H1 (cell line): ENCODE measurements at regions not wholly inside any gene's neighbourhood (a gene's known extent, or its start where the extent isn't known, plus 50 kb on each side); places are given as distances from the start of the nearest gene placed in this dataset.

Experiments
- BACH1 ChIP-seq: IDR thresholded peaks from 2 replicates; pipeline ENCODE4 v1.6.1; 2012; ENCODE audit warnings: low read length, improper control_type of control experiment
- BCL11A ChIP-seq, 2 experiments: IDR thresholded peaks; one replicate each; pipeline ENCODE4 v1.6.1; 2011; ENCODE audit warnings: low read depth in 2 of 2, low read length in 2 of 2, mild to moderate bottlenecking in 2 of 2
- CTBP2 ChIP-seq: IDR thresholded peaks from 2 replicates; pipeline ENCODE4 v1.7.0; 2011; ENCODE audit warnings: borderline replicate concordance, mild to moderate bottlenecking, moderate library complexity, mixed read lengths, low read length; ENCODE audit not compliant: insufficient read depth, insufficient read length
- EZH2 ChIP-seq: fragments of 200-600 bp; sonication (generic); IDR thresholded peaks from 2 replicates; pipeline ENCODE4 v1.7.1; 2012; ENCODE audit warnings: low read depth, mild to moderate bottlenecking, moderate library complexity, low read length, inconsistent platforms; ENCODE audit not compliant: severe bottlenecking
- KDM5A ChIP-seq: fragments of 200-600 bp; IDR thresholded peaks from 2 replicates; pipeline ENCODE4 v1.7.1; 2012; ENCODE audit warnings: mild to moderate bottlenecking, low read length, inconsistent platforms, mixed read lengths
- MAFK ChIP-seq: IDR thresholded peaks from 2 replicates; pipeline ENCODE4 v1.6.1; 2012; ENCODE audit warnings: low read depth, mild to moderate bottlenecking, improper control_type of control experiment, low read length
- PHF8 ChIP-seq: fragments of 200-600 bp; sonication (generic); conservative IDR thresholded peaks from 2 replicates; pipeline ENCODE4 v1.7.1; 2012; ENCODE audit warnings: low read depth, mild to moderate bottlenecking, inconsistent platforms, low read length, moderate library complexity
- POLR2AphosphoS5 ChIP-seq: IDR thresholded peaks from 2 replicates; pipeline ENCODE4 v1.6.1; 2011; ENCODE audit warnings: low read depth, low read length
- POU5F1 ChIP-seq: IDR thresholded peaks from 2 replicates; pipeline ENCODE4 v1.6.1; 2011; ENCODE audit warnings: low read depth, mild to moderate bottlenecking, low read length, moderate library complexity
- SAP30 ChIP-seq: fragments of 300-600 bp; sonication (generic); IDR thresholded peaks from 2 replicates; pipeline ENCODE4 v1.7.1; 2012; ENCODE audit warnings: low read length, moderate library complexity, mild to moderate bottlenecking, inconsistent platforms; ENCODE audit not compliant: insufficient read depth, insufficient replicate concordance
- TF ChIP-seq, protein P1 (sequence below): fragments of 300-600 bp; sonication (generic); IDR thresholded peaks from 2 replicates; pipeline ENCODE4 v1.7.1; 2012; ENCODE audit warnings: low read length, moderate library complexity, mild to moderate bottlenecking, inconsistent platforms; ENCODE audit not compliant: insufficient replicate concordance
- TF ChIP-seq, protein P2 (sequence below): IDR thresholded peaks from 2 replicates; pipeline ENCODE4 v1.6.1; 2011; ENCODE audit warnings: low read depth, mild to moderate bottlenecking, low read length; ENCODE audit not compliant: insufficient read depth

- TF ChIP-seq, protein P1, sequence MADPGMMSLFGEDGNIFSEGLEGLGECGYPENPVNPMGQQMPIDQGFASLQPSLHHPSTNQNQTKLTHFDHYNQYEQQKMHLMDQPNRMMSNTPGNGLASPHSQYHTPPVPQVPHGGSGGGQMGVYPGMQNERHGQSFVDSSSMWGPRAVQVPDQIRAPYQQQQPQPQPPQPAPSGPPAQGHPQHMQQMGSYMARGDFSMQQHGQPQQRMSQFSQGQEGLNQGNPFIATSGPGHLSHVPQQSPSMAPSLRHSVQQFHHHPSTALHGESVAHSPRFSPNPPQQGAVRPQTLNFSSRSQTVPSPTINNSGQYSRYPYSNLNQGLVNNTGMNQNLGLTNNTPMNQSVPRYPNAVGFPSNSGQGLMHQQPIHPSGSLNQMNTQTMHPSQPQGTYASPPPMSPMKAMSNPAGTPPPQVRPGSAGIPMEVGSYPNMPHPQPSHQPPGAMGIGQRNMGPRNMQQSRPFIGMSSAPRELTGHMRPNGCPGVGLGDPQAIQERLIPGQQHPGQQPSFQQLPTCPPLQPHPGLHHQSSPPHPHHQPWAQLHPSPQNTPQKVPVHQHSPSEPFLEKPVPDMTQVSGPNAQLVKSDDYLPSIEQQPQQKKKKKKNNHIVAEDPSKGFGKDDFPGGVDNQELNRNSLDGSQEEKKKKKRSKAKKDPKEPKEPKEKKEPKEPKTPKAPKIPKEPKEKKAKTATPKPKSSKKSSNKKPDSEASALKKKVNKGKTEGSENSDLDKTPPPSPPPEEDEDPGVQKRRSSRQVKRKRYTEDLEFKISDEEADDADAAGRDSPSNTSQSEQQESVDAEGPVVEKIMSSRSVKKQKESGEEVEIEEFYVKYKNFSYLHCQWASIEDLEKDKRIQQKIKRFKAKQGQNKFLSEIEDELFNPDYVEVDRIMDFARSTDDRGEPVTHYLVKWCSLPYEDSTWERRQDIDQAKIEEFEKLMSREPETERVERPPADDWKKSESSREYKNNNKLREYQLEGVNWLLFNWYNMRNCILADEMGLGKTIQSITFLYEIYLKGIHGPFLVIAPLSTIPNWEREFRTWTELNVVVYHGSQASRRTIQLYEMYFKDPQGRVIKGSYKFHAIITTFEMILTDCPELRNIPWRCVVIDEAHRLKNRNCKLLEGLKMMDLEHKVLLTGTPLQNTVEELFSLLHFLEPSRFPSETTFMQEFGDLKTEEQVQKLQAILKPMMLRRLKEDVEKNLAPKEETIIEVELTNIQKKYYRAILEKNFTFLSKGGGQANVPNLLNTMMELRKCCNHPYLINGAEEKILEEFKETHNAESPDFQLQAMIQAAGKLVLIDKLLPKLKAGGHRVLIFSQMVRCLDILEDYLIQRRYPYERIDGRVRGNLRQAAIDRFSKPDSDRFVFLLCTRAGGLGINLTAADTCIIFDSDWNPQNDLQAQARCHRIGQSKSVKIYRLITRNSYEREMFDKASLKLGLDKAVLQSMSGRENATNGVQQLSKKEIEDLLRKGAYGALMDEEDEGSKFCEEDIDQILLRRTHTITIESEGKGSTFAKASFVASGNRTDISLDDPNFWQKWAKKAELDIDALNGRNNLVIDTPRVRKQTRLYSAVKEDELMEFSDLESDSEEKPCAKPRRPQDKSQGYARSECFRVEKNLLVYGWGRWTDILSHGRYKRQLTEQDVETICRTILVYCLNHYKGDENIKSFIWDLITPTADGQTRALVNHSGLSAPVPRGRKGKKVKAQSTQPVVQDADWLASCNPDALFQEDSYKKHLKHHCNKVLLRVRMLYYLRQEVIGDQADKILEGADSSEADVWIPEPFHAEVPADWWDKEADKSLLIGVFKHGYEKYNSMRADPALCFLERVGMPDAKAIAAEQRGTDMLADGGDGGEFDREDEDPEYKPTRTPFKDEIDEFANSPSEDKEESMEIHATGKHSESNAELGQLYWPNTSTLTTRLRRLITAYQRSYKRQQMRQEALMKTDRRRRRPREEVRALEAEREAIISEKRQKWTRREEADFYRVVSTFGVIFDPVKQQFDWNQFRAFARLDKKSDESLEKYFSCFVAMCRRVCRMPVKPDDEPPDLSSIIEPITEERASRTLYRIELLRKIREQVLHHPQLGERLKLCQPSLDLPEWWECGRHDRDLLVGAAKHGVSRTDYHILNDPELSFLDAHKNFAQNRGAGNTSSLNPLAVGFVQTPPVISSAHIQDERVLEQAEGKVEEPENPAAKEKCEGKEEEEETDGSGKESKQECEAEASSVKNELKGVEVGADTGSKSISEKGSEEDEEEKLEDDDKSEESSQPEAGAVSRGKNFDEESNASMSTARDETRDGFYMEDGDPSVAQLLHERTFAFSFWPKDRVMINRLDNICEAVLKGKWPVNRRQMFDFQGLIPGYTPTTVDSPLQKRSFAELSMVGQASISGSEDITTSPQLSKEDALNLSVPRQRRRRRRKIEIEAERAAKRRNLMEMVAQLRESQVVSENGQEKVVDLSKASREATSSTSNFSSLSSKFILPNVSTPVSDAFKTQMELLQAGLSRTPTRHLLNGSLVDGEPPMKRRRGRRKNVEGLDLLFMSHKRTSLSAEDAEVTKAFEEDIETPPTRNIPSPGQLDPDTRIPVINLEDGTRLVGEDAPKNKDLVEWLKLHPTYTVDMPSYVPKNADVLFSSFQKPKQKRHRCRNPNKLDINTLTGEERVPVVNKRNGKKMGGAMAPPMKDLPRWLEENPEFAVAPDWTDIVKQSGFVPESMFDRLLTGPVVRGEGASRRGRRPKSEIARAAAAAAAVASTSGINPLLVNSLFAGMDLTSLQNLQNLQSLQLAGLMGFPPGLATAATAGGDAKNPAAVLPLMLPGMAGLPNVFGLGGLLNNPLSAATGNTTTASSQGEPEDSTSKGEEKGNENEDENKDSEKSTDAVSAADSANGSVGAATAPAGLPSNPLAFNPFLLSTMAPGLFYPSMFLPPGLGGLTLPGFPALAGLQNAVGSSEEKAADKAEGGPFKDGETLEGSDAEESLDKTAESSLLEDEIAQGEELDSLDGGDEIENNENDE, result no peak
- TF ChIP-seq BACH1 (no peak), BCL11A (IDR thresholded peaks at IDR 0.05; ENCODE audit: low read depth in 2 of 2, low read length in 2 of 2) (no peak), POU5F1 (no peak), KDM5A (no peak), EZH2 (no peak), CTBP2 (no peak), PHF8 (no peak), POLR2AphosphoS5 (no peak), SAP30 (no peak), MAFK (no peak)
- TF ChIP-seq, protein P2, sequence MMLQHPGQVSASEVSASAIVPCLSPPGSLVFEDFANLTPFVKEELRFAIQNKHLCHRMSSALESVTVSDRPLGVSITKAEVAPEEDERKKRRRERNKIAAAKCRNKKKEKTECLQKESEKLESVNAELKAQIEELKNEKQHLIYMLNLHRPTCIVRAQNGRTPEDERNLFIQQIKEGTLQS, result no peak
- TF ChIP-seq, all 59 proteins: peak for 0
Observed at GRCh38 chrX:16060252-16060651, 63.1 kb upstream of the GRPR start (continued).
